ENCODE measurements at regions not wholly inside any gene's neighbourhood (a gene's known extent, or its start where the extent isn't known, plus 50 kb on each side); places are given as distances from the start of the nearest gene placed in this dataset.
"Not testable (repeated sequence)": the region's sequence is repeated elsewhere in the genome, so short reads cannot be mapped to it uniquely, and the experiment has no call there.

DNA sequence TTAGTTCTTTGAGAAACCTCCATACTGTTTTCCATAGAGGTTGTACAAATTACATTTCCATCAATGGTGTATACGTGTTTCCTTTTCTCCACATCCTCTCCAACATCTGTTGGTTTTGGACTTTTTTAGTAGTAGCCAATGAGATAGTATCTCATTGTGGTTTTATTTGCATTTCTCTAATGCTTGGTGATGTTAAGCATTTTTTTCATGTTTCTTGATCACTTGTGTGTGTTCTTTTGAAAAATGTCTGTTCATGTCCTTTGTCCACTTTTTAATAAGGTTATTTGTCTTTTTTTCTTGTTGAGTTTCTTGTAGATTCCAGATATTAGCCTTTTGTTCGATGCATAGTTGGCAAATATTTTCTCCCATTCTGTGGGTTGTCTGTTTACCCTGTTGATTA lies 392.3 kb upstream of the ZEB2 start:
- Mint-ChIP-seq H3K9me3 (peaks cover 9% of the 10 kb centered on the region), H3K4me1 (peaks cover 11% of the 10 kb centered on the region), H3K27ac (no peak overlapping the region), H3K4me3 (no peak overlapping the region), H3K36me3 (ENCODE audit: low read depth) (no peaks in the 10 kb centered on the region), H3K27me3 (ENCODE audit: low read depth) (no peaks in the 10 kb centered on the region)
- TF ChIP-seq, protein P1, sequence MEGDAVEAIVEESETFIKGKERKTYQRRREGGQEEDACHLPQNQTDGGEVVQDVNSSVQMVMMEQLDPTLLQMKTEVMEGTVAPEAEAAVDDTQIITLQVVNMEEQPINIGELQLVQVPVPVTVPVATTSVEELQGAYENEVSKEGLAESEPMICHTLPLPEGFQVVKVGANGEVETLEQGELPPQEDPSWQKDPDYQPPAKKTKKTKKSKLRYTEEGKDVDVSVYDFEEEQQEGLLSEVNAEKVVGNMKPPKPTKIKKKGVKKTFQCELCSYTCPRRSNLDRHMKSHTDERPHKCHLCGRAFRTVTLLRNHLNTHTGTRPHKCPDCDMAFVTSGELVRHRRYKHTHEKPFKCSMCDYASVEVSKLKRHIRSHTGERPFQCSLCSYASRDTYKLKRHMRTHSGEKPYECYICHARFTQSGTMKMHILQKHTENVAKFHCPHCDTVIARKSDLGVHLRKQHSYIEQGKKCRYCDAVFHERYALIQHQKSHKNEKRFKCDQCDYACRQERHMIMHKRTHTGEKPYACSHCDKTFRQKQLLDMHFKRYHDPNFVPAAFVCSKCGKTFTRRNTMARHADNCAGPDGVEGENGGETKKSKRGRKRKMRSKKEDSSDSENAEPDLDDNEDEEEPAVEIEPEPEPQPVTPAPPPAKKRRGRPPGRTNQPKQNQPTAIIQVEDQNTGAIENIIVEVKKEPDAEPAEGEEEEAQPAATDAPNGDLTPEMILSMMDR (IDR thresholded peaks at IDR 0.05; ENCODE audit: unreplicated experiment in 3 of 3), result no peak

DNA sequence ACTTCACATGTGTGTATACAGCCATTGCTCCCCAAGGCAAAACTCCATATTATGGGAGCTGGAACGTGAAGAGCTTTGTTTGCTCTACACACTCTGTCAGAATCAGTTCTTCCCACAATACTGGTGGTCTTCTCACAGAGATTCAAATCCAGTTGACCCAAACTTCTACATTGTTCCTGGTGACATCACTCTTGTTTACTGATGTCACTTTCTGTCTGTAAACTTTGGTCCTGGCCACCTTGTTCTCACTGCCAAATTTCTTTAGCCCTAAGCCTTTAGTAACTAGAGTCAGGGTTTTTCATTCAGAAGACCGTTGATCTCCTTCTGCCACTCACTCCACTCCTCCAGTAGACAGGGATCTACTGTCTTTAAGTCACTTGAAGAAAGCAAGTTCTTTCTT lies 386.0 kb upstream of the ZEB2 start:
- Mint-ChIP-seq H3K36me3 (ENCODE audit: low read depth) (peaks cover 4% of the 10 kb centered on the region), H3K4me1 (no peaks in the 10 kb centered on the region), H3K9me3 (peaks cover 12% of the 10 kb centered on the region), H3K27me3 (ENCODE audit: low read depth) (no peaks in the 10 kb centered on the region), H3K27ac (peak overlapping the region in 1 of 3 experiments; percentile 1), H3K4me3 (no peak overlapping the region)
- TF ChIP-seq, protein P1 (IDR thresholded peaks at IDR 0.05; ENCODE audit: unreplicated experiment in 3 of 3), result no peak

DNA sequence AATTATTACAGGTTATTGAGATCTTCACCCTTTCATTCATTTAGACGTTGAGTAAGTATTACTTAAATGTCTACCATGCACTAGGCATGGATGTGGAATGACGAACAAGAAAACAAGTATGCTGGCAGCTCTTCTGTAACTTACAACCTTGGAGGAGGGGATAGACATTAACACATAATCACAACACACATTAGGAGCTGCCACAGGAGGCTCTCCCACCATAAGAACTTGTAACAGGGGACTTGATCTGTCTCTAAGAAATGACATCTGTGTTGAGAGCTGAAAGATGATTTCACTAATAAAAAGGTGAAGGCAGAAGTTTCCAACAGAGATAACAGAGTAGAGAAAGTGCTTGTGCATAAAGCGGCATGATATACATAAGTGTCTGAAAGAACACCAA lies 384.7 kb upstream of the ZEB2 start:
- Mint-ChIP-seq H3K27ac (no peak overlapping the region), H3K36me3 (ENCODE audit: low read depth) (peaks cover 4% of the 10 kb centered on the region), H3K4me1 (no peaks in the 10 kb centered on the region), H3K4me3 (no peak overlapping the region), H3K9me3 (peaks cover 20% of the 10 kb centered on the region), H3K27me3 (ENCODE audit: low read depth) (no peaks in the 10 kb centered on the region)
- TF ChIP-seq, protein P1 (IDR thresholded peaks at IDR 0.05; ENCODE audit: unreplicated experiment in 3 of 3), result no peak

DNA sequence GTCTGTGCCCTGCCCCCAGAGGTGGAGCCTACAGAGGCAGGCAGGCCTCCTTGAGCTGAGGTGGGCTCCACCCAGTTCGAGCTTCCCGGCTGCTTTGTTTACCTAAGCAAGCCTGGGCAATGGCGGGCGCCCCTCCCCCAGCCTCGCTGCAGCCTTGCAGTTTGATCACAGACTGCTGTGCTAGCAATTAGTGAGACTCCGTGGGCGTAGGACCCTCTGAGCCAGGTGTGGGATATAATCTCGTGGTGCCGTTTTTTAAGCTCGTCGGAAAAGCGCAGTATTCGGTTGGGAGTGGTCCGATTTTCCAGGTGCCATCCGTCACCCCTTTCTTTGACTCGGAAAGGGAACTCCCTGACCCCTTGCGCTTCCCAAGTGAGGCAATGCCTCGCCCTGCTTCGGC lies 383.1 kb upstream of the ZEB2 start:
- not testable (repeated sequence) for H3K4me1 Mint-ChIP-seq; H3K4me3 Mint-ChIP-seq; H3K27me3 Mint-ChIP-seq (ENCODE audit: low read depth)

DNA sequence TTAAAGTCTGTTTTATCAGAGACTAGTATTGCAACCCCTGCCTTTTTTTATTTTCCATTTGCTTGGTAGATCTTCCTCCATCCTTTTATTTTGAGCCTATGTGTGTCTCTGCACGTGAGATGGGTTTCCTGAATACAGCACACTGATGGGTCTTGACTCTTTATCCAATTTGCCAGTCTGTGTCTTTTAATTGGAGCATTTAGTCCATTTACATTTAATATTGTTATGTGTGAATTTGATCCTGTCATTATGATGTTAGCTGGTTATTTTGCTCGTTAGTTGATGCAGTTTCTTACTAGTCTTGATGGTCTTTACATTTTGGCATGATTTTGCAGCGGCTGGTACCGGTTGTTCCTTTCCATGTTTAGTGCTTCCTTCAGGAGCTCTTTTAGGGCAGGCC lies 381.5 kb upstream of the ZEB2 start:
- not testable (repeated sequence) for H3K27ac Mint-ChIP-seq

More for the DNA sequence above, 383.1 kb upstream of the ZEB2 start:
- not testable (repeated sequence) for H3K27ac Mint-ChIP-seq; H3K36me3 Mint-ChIP-seq (ENCODE audit: low read depth)
- peaks cover 17% of the 10 kb centered on the region for H3K9me3 Mint-ChIP-seq

DNA sequence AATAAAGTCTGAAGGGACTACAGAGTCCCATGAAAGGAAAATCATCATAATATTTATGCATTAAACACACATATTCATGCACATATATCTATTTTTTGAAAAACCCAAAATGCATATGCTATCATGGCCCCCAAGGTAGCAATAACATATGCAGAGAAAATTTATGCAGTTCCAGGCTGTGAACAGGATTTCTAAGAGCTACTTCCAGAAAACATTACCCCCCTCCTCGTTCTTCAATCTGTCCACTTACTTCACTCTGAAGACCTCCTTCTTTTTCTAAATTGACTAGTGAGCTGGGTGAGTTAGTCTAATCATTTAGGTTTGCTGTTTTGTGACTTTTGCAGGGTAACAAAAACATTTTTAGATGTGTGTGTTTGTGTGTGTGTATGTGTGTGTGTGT lies 376.4 kb upstream of the ZEB2 start:
- H3K27ac Mint-ChIP-seq, result peak overlapping the region in 1 of 3 experiments; percentile 86
- no peaks in the 10 kb centered on the region for H3K27me3 Mint-ChIP-seq (ENCODE audit: low read depth)
- no peaks in the 10 kb centered on the region for H3K36me3 Mint-ChIP-seq (ENCODE audit: low read depth)
- H3K9me3 Mint-ChIP-seq, result peaks cover 10% of the 10 kb centered on the region
- H3K4me1 Mint-ChIP-seq, result peaks cover 12% of the 10 kb centered on the region
- TF ChIP-seq, protein P1 (IDR thresholded peaks at IDR 0.05; ENCODE audit: unreplicated experiment in 3 of 3), result no peak
- H3K4me3 Mint-ChIP-seq, result no peak overlapping the region

More for the DNA sequence above, 381.5 kb upstream of the ZEB2 start:
- peaks cover 17% of the 10 kb centered on the region for H3K9me3 Mint-ChIP-seq
- H3K4me3 Mint-ChIP-seq; H3K36me3 Mint-ChIP-seq (ENCODE audit: low read depth); H3K4me1 Mint-ChIP-seq; H3K27me3 Mint-ChIP-seq (ENCODE audit: low read depth): not testable (repeated sequence)

DNA sequence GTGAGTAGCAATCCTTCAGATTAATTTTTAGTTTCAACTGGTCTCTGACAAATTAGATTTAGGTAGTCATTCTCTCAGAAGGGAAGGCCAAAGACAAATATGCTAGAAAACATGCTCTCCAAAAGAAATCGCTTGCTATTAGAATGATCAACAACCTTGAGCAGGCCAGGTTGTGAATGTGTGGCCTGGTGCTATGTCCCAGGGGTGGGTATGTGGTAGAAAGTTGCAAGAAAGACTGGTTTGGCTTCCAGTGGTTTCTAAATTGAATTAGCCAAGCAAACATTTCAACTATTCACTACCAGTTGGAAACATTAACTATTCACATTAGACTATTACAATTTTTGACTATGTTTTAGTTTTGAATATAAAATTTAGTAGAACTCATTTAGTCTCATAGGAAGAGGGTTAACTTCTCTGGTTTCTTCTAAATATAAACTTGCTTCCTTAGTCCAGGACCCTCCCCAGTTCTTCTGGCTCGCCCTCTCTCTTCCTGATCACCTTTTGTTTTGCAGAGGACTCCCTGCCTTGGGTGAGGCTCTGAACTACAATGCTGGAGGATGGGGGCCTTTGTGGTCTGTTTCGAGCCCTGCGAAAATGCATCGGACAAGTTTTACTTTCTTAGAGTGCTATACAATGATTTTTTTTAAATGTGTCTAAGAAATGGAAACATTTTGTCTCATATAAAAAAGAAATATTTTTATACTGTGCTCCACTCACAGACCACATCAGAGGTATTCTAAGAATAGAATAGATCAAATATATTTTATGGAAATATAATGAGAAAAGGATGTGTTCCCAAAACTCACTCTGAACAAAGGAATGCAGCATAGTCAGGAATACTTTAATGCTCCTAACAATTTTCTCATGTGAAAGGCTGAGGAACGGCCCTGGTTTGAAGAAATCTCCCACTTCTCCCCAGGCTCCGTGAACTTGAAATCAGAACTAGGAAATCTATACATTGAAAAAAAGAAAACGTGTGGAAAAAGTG lies 375.0 kb upstream of the ZEB2 start:
- Mint-ChIP-seq H3K4me1 (peaks cover 12% of the 10 kb centered on the region), H3K36me3 (ENCODE audit: low read depth) (no peaks in the 10 kb centered on the region), H3K27ac (peak overlapping the region; percentile 73 to 86 (median 77)), H3K27me3 (ENCODE audit: low read depth) (no peaks in the 10 kb centered on the region), H3K4me3 (no peak overlapping the region), H3K9me3 (no peaks in the 10 kb centered on the region)
- TF ChIP-seq, protein P1 (IDR thresholded peaks at IDR 0.05; ENCODE audit: unreplicated experiment in 3 of 3), result no peak
